ENCODE measurements at regions not wholly inside any gene's neighbourhood (a gene's known extent, or its start where the extent isn't known, plus 50 kb on each side); places are given as distances from the start of the nearest gene placed in this dataset.

DNA sequence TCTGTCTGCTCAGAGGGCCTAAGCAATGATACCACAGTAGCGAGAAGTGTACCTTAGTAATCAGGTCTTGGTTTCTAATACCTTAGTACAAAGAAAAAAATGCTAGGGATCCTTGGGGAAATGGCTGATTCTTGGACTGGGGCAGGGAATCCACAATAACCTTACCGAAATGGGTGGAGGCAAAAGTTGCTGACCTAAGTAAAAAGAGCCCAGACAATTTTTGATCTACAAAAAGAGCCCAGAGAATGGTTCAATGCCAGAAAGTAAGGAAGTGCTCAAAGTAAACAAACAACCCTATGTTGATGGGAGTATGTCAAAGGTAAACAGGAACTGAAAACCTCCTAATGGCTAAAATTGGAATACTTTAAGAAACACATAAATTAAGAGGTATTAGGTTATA is 130.1 kb upstream of the MAGEB18 start:
- no peak for TF ChIP-seq ZFP3 (tag by site-specific recombination; IDR thresholded peaks at IDR 0.05; ENCODE audit: low read depth)
- no peak for TF ChIP-seq ZNF510 (tag by site-specific recombination; IDR thresholded peaks at IDR 0.05; ENCODE audit: insufficient replicate concordance)
- TF ChIP-seq, protein P1, sequence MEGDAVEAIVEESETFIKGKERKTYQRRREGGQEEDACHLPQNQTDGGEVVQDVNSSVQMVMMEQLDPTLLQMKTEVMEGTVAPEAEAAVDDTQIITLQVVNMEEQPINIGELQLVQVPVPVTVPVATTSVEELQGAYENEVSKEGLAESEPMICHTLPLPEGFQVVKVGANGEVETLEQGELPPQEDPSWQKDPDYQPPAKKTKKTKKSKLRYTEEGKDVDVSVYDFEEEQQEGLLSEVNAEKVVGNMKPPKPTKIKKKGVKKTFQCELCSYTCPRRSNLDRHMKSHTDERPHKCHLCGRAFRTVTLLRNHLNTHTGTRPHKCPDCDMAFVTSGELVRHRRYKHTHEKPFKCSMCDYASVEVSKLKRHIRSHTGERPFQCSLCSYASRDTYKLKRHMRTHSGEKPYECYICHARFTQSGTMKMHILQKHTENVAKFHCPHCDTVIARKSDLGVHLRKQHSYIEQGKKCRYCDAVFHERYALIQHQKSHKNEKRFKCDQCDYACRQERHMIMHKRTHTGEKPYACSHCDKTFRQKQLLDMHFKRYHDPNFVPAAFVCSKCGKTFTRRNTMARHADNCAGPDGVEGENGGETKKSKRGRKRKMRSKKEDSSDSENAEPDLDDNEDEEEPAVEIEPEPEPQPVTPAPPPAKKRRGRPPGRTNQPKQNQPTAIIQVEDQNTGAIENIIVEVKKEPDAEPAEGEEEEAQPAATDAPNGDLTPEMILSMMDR (tag by site-specific recombination; IDR thresholded peaks at IDR 0.05) = no peak
- no peak for TF ChIP-seq ZEB2 (tag by site-specific recombination; IDR thresholded peaks at IDR 0.05)
- no peak for TF ChIP-seq ZNF660 (tag by site-specific recombination; IDR thresholded peaks at IDR 0.05)
- TF ChIP-seq ZNF830 (tag by site-specific recombination; IDR thresholded peaks at IDR 0.05; ENCODE audit: low read depth) = no peak
- TF ChIP-seq, protein P2, sequence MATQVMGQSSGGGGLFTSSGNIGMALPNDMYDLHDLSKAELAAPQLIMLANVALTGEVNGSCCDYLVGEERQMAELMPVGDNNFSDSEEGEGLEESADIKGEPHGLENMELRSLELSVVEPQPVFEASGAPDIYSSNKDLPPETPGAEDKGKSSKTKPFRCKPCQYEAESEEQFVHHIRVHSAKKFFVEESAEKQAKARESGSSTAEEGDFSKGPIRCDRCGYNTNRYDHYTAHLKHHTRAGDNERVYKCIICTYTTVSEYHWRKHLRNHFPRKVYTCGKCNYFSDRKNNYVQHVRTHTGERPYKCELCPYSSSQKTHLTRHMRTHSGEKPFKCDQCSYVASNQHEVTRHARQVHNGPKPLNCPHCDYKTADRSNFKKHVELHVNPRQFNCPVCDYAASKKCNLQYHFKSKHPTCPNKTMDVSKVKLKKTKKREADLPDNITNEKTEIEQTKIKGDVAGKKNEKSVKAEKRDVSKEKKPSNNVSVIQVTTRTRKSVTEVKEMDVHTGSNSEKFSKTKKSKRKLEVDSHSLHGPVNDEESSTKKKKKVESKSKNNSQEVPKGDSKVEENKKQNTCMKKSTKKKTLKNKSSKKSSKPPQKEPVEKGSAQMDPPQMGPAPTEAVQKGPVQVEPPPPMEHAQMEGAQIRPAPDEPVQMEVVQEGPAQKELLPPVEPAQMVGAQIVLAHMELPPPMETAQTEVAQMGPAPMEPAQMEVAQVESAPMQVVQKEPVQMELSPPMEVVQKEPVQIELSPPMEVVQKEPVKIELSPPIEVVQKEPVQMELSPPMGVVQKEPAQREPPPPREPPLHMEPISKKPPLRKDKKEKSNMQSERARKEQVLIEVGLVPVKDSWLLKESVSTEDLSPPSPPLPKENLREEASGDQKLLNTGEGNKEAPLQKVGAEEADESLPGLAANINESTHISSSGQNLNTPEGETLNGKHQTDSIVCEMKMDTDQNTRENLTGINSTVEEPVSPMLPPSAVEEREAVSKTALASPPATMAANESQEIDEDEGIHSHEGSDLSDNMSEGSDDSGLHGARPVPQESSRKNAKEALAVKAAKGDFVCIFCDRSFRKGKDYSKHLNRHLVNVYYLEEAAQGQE (tag by site-specific recombination; IDR thresholded peaks at IDR 0.05) = no peak
- no peak for TF ChIP-seq ZNF274 (IDR thresholded peaks at IDR 0.05; ENCODE audit: low read length)
- TF ChIP-seq ZNF274 (tag by site-specific recombination; IDR thresholded peaks at IDR 0.05; ENCODE audit: borderline replicate concordance) = no peak
- TF ChIP-seq, protein P3, sequence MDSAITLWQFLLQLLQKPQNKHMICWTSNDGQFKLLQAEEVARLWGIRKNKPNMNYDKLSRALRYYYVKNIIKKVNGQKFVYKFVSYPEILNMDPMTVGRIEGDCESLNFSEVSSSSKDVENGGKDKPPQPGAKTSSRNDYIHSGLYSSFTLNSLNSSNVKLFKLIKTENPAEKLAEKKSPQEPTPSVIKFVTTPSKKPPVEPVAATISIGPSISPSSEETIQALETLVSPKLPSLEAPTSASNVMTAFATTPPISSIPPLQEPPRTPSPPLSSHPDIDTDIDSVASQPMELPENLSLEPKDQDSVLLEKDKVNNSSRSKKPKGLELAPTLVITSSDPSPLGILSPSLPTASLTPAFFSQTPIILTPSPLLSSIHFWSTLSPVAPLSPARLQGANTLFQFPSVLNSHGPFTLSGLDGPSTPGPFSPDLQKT (IDR thresholded peaks at IDR 0.05; ENCODE audit: borderline replicate concordance, low read depth, low read length) = no peak
- TF ChIP-seq MYNN (tag by site-specific recombination; IDR thresholded peaks at IDR 0.05; ENCODE audit: borderline replicate concordance) = no peak
- no peak for TF ChIP-seq ZNF292 (tag by site-specific recombination; IDR thresholded peaks at IDR 0.05; ENCODE audit: borderline replicate concordance, low read depth)

Data from HEK293 (cell line).